Kasumi-1 (cell line): ENCODE measurements at regions not wholly inside any gene's neighbourhood (a gene's known extent, or its start where the extent isn't known, plus 50 kb on each side); places are given as distances from the start of the nearest gene placed in this dataset.

Experiments
- DNase-seq, 2 experiments: peaks; one replicate each; lab custom pipeline; 2025; lab: John Stamatoyannopoulos, UW

- no peak for DNase-seq
Observed at GRCh38 chr11:81749245-81749644, 984.4 kb downstream of the FAM181B start.

GRCh38 chr11:81744336-81745116 is 989.1 kb downstream of the FAM181B start:
- no peak for DNase-seq

- no peak for DNase-seq
Observed at GRCh38 chr11:81725701-81726100, 1008.0 kb downstream of the FAM181B start.

- no peak for DNase-seq
Observed at GRCh38 chr11:81717695-81718094, 1016.0 kb downstream of the FAM181B start.

- DNase-seq, result no peak
Observed at GRCh38 chr11:81707881-81708280, 1025.8 kb downstream of the FAM181B start.

GRCh38 chr11:81705283-81705682 is 1028.4 kb downstream of the FAM181B start:
- no peak for DNase-seq

- DNase-seq, result no peak
Observed at GRCh38 chr11:81700076-81700475, 1033.6 kb downstream of the FAM181B start.

- DNase-seq, result no peak
Observed at GRCh38 chr11:81687057-81687456, 1046.6 kb downstream of the FAM181B start.

GRCh38 chr11:81674211-81674610 is 1059.5 kb downstream of the FAM181B start:
- no peak for DNase-seq

- no peak for DNase-seq
Observed at GRCh38 chr11:81673001-81673400, 1060.7 kb downstream of the FAM181B start.

GRCh38 chr11:81669935-81670543 is 1063.6 kb downstream of the FAM181B start:
- no peak for DNase-seq

- DNase-seq, result peak; percentile 20 to 59
Observed at GRCh38 chr11:81658722-81659121, 1074.9 kb downstream of the FAM181B start.

- no peak for DNase-seq
Observed at GRCh38 chr11:81655351-81655750, 1078.3 kb downstream of the FAM181B start.

GRCh38 chr11:81647374-81647773 is 1086.3 kb downstream of the FAM181B start:
- DNase-seq, result no peak

- peak; percentile 89 to 90 for DNase-seq
Observed at GRCh38 chr11:81644239-81644840, 1089.3 kb downstream of the FAM181B start.

GRCh38 chr11:81634483-81634882 is 1099.2 kb downstream of the FAM181B start:
- no peak for DNase-seq

GRCh38 chr11:81602508-81602907 is 1131.2 kb downstream of the FAM181B start:
- no peak for DNase-seq

- no peak for DNase-seq
Observed at GRCh38 chr11:81596704-81597103, 1137.0 kb downstream of the FAM181B start.

GRCh38 chr11:81585390-81585933 is 1148.2 kb downstream of the FAM181B start:
- no peak for DNase-seq

GRCh38 chr11:81579339-81579738 is 1154.3 kb downstream of the FAM181B start:
- DNase-seq, result no peak

GRCh38 chr11:81578571-81578970 is 1155.1 kb downstream of the FAM181B start:
- no peak for DNase-seq

GRCh38 chr11:81574301-81574700 is 1159.4 kb downstream of the FAM181B start:
- no peak for DNase-seq

- DNase-seq, result no peak
Observed at GRCh38 chr11:81573367-81573766, 1160.3 kb downstream of the FAM181B start.
